Amniotic stem cell (primary cell): ENCODE measurements at regions not wholly inside any gene's neighbourhood (a gene's known extent, or its start where the extent isn't known, plus 50 kb on each side); places are given as distances from the start of the nearest gene placed in this dataset.
"Not testable (repeated sequence)": the region's sequence is repeated elsewhere in the genome, so short reads cannot be mapped to it uniquely, and the experiment has no call there.

Source experiments
- DNase-seq: peaks from one replicate; lab custom pipeline; 2025; lab: John Stamatoyannopoulos, UW

GRCh38 chr6:28623242-28623641 is 97.6 kb downstream of the GPX5 start:
- not testable (repeated sequence) for DNase-seq

- not testable (repeated sequence) for DNase-seq
Observed at GRCh38 chr6:28626386-28626785, 100.7 kb downstream of the GPX5 start.

- DNase-seq, result no peak
Observed at GRCh38 chr6:28632326-28632851, 106.7 kb downstream of the GPX5 start.

- no peak for DNase-seq
Observed at GRCh38 chr6:28633445-28634215, 107.9 kb downstream of the GPX5 start.

GRCh38 chr6:28634411-28634760 is 108.7 kb downstream of the GPX5 start:
- DNase-seq, result no peak

- no peak for DNase-seq
Observed at GRCh38 chr6:28634761-28635546, 109.3 kb downstream of the GPX5 start.

GRCh38 chr6:28635547-28636158 is 110.0 kb downstream of the GPX5 start:
- no peak for DNase-seq

GRCh38 chr6:28638787-28639430 is 113.2 kb downstream of the GPX5 start:
- DNase-seq, result no peak

GRCh38 chr6:28639445-28640290 is 114.0 kb downstream of the GPX5 start:
- DNase-seq, result not testable (repeated sequence)

GRCh38 chr6:28643017-28643740 is 117.5 kb downstream of the GPX5 start:
- no peak for DNase-seq

GRCh38 chr6:28646650-28647049 is 121.0 kb downstream of the GPX5 start:
- no peak for DNase-seq

GRCh38 chr6:28648035-28648877 is 122.6 kb downstream of the GPX5 start:
- no peak for DNase-seq

- no peak for DNase-seq
Observed at GRCh38 chr6:28648878-28649375, 123.2 kb downstream of the GPX5 start.

- no peak for DNase-seq
Observed at GRCh38 chr6:28651161-28651560, 125.5 kb downstream of the GPX5 start.

GRCh38 chr6:28653876-28654275 is 128.2 kb downstream of the GPX5 start:
- DNase-seq, result no peak

GRCh38 chr6:28655164-28655563 is 129.5 kb downstream of the GPX5 start:
- no peak for DNase-seq

GRCh38 chr6:28656715-28657114 is 131.0 kb downstream of the GPX5 start:
- no peak for DNase-seq

- no peak for DNase-seq
Observed at GRCh38 chr6:28657381-28657768, 131.7 kb downstream of the GPX5 start.

- no peak for DNase-seq
Observed at GRCh38 chr6:28657769-28658465, 132.2 kb downstream of the GPX5 start.
